ENCODE measurements at regions not wholly inside any gene's neighbourhood (a gene's known extent, or its start where the extent isn't known, plus 50 kb on each side); places are given as distances from the start of the nearest gene placed in this dataset.

DNA sequence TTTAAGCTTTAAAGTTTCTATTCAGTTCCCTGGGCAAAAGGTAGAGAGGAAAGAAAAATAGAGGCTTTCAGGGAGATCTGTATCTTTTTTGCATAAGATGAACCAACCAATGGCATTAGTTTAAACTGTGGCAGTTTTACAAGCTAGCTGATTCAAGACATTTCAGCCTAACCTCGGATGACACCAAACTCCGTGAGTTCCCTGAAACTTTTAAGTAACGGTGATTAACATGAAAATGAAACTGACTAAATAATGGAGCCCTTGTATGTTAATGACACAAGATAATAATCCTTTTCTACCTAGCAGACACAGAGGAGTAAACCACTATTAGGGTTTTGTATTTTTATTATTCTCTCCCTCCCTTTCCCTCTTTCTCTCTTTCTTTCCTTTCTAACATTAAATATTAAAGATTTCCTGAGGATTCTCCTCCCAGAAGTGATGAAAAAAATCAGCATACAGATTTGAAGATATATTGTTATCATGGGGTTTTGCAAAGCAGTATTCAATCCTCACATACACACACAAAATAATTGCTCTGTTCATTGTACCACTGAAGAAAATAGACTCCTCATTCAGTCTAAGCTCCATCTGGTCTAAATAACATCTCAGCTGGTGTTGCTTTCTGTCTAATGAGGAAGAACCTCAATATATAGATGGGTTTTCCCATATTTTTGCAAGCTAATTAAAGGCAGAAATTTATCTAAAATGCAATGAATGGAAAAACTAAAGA lies 483.8 kb downstream of the NOVA1 start:
- no peaks in the 10 kb centered on the region for H4K20me1 ChIP-seq (ENCODE audit: insufficient read depth)
- H3K9me3 ChIP-seq (ENCODE audit: low read length), result no peaks in the 10 kb centered on the region
- no peak for TF ChIP-seq EP300 (conservative IDR thresholded peaks at IDR 0.05; ENCODE audit: poor library complexity, severe bottlenecking)
- TF ChIP-seq RAD21 (conservative IDR thresholded peaks at IDR 0.05), result no peak
- no peak for TF ChIP-seq REST (IDR thresholded peaks at IDR 0.05; ENCODE audit: borderline replicate concordance)
- TF ChIP-seq POLR2AphosphoS5 (IDR thresholded peaks at IDR 0.05), result no peak
- TF ChIP-seq MXI1 (conservative IDR thresholded peaks at IDR 0.05; ENCODE audit: poor library complexity, severe bottlenecking), result no peak
- TF ChIP-seq TAF1 (IDR thresholded peaks at IDR 0.05; ENCODE audit: low read depth), result no peak
- TF ChIP-seq CTCF (IDR thresholded peaks at IDR 0.05; ENCODE audit: poor library complexity, severe bottlenecking), result no peak
- no peak for TF ChIP-seq EZH2 (IDR thresholded peaks at IDR 0.05; ENCODE audit: borderline replicate concordance, insufficient read depth, low read length, poor library complexity, severe bottlenecking)
- TF ChIP-seq SMC3 (conservative IDR thresholded peaks at IDR 0.05; ENCODE audit: poor library complexity), result no peak
- H3K9me2 ChIP-seq (ENCODE audit: insufficient read depth, low read length), result no peaks in the 10 kb centered on the region
- H2AFZ ChIP-seq (ENCODE audit: low read depth, low read length), result no peak overlapping the region
- no peaks in the 10 kb centered on the region for H3K36me3 ChIP-seq (ENCODE audit: insufficient read depth, low read length)
- H3K4me2 ChIP-seq (ENCODE audit: low read length), result no peak overlapping the region
- no peak overlapping the region for H3K27ac ChIP-seq (ENCODE audit: low read length)
- H3K79me2 ChIP-seq (replicated peaks; ENCODE audit: insufficient read depth, low read length), result no peaks in the 10 kb centered on the region
- no peak overlapping the region for H3K4me3 ChIP-seq (ENCODE audit: low read length)
- H3K27me3 ChIP-seq (ENCODE audit: insufficient read depth, low read depth, low read length), result no peaks in the 10 kb centered on the region
- H3F3A ChIP-seq (ENCODE audit: insufficient read depth, low read length, poor library complexity, severe bottlenecking), result no peaks in the 10 kb centered on the region
- H3K9ac ChIP-seq (ENCODE audit: low read length), result no peak overlapping the region

DNA sequence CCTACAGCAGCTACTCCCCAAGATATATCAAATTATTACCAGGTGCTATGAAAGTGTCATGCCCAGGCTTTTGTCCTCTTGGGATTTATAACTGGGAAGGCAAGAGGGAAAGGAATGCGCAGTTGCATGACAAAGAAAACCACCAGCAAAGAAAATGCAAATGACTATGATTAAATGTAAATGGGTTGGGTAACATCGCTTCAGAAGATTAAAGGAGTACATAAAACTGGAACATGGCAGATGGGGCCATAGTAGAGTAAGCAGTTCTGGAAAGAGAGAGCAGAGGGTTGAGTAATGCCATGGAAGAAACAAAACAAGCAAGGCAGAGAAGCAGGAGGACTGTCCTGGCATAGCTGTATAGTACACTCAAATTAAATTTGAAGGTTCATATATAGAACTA lies 493.1 kb downstream of the NOVA1 start:
- Histone ChIP-seq H3K9me3 (ENCODE audit: low read length) (no peaks in the 10 kb centered on the region), H4K20me1 (ENCODE audit: insufficient read depth) (no peaks in the 10 kb centered on the region), H2AFZ (ENCODE audit: low read depth, low read length) (no peak overlapping the region), H3K9me2 (ENCODE audit: insufficient read depth, low read length) (no peaks in the 10 kb centered on the region), H3K36me3 (ENCODE audit: insufficient read depth, low read length) (no peaks in the 10 kb centered on the region), H3K9ac (ENCODE audit: low read length) (no peak overlapping the region), H3K79me2 (replicated peaks; ENCODE audit: insufficient read depth, low read length) (no peaks in the 10 kb centered on the region), H3K27ac (ENCODE audit: low read length) (no peak overlapping the region), H3K4me2 (ENCODE audit: low read length) (no peak overlapping the region), H3K27me3 (ENCODE audit: insufficient read depth, low read depth, low read length) (no peaks in the 10 kb centered on the region), H3F3A (ENCODE audit: insufficient read depth, low read length, poor library complexity, severe bottlenecking) (no peaks in the 10 kb centered on the region), H3K4me3 (ENCODE audit: low read length) (no peak overlapping the region)
- TF ChIP-seq EP300 (conservative IDR thresholded peaks at IDR 0.05; ENCODE audit: poor library complexity, severe bottlenecking), result no peak
- TF ChIP-seq TAF1 (IDR thresholded peaks at IDR 0.05; ENCODE audit: low read depth), result no peak
- no peak for TF ChIP-seq POLR2AphosphoS5 (IDR thresholded peaks at IDR 0.05)
- TF ChIP-seq MXI1 (conservative IDR thresholded peaks at IDR 0.05; ENCODE audit: poor library complexity, severe bottlenecking), result no peak
- TF ChIP-seq EZH2 (IDR thresholded peaks at IDR 0.05; ENCODE audit: borderline replicate concordance, insufficient read depth, low read length, poor library complexity, severe bottlenecking), result no peak
- no peak for TF ChIP-seq RAD21 (conservative IDR thresholded peaks at IDR 0.05)
- no peak for TF ChIP-seq CTCF (IDR thresholded peaks at IDR 0.05; ENCODE audit: poor library complexity, severe bottlenecking)
- TF ChIP-seq SMC3 (conservative IDR thresholded peaks at IDR 0.05; ENCODE audit: poor library complexity), result no peak
- TF ChIP-seq REST (IDR thresholded peaks at IDR 0.05; ENCODE audit: borderline replicate concordance), result no peak

All from neural cell (in vitro differentiated cells).